Activated CD4-positive, CD25-positive, alpha-beta regulatory T cell treated with anti-CD3 and anti-CD28 coated beads, Interleukin-2, amount 50 U/mL, for 24 hours (primary cell): ENCODE measurements at regions not wholly inside any gene's neighbourhood (a gene's known extent, or its start where the extent isn't known, plus 50 kb on each side); places are given as distances from the start of the nearest gene placed in this dataset.
"Not testable (repeated sequence)": the region's sequence is repeated elsewhere in the genome, so short reads cannot be mapped to it uniquely, and the experiment has no call there.

Source experiments
- ATAC-seq, 2 donors: fragments of 150-1000 bp; cut with Tn5 transposase; one replicate each; pipeline ENCODE4 v1.10.0; 2021; ENCODE audit warnings: mild to moderate bottlenecking in 1 of 2, moderate library complexity in 1 of 2

- no peak for ATAC-seq
Observed at GRCh38 chr6:22157233-22157632, 139.6 kb downstream of the PRL start.

- ATAC-seq: no peak
Observed at GRCh38 chr6:22164236-22164635, 132.6 kb downstream of the PRL start.

- ATAC-seq: not testable (repeated sequence)
Observed at GRCh38 chr6:22171006-22171405, 125.8 kb downstream of the PRL start.

- not testable (repeated sequence) for ATAC-seq
Observed at GRCh38 chr6:22171885-22172284, 125.0 kb downstream of the PRL start.

GRCh38 chr6:22173311-22173710 lies 123.5 kb downstream of the PRL start:
- no peak for ATAC-seq

GRCh38 chr6:22180250-22180649 lies 116.6 kb downstream of the PRL start:
- not testable (repeated sequence) for ATAC-seq

- ATAC-seq: no peak
Observed at GRCh38 chr6:22184371-22184770, 112.5 kb downstream of the PRL start.

- ATAC-seq: no peak
Observed at GRCh38 chr6:22189946-22190345, 106.9 kb downstream of the PRL start.

- ATAC-seq: no peak
Observed at GRCh38 chr6:22194188-22194921, 102.5 kb downstream of the PRL start.

- ATAC-seq: no peak
Observed at GRCh38 chr6:22199771-22200170, 97.1 kb downstream of the PRL start.

- no peak for ATAC-seq
Observed at GRCh38 chr6:22204153-22204552, 92.7 kb downstream of the PRL start.

GRCh38 chr6:22205266-22205665 lies 91.6 kb downstream of the PRL start:
- ATAC-seq: no peak

GRCh38 chr6:22206106-22206505 lies 90.7 kb downstream of the PRL start:
- no peak for ATAC-seq

GRCh38 chr6:22208026-22208425 lies 88.8 kb downstream of the PRL start:
- ATAC-seq: no peak

GRCh38 chr6:22214314-22214713 lies 82.5 kb downstream of the PRL start:
- ATAC-seq: no peak

GRCh38 chr6:22215474-22215873 lies 81.4 kb downstream of the PRL start:
- ATAC-seq: not testable (repeated sequence)

GRCh38 chr6:22218410-22218809 lies 78.4 kb downstream of the PRL start:
- ATAC-seq: no peak

- no peak for ATAC-seq
Observed at GRCh38 chr6:22219925-22220324, 76.9 kb downstream of the PRL start.

GRCh38 chr6:22221211-22221610 lies 75.6 kb downstream of the PRL start:
- ATAC-seq: no peak

- ATAC-seq: no peak
Observed at GRCh38 chr6:22221630-22222029, 75.2 kb downstream of the PRL start.

- ATAC-seq: no peak
Observed at GRCh38 chr6:22222469-22222868, 74.4 kb downstream of the PRL start.

- no peak for ATAC-seq
Observed at GRCh38 chr6:22227824-22228610, 68.8 kb downstream of the PRL start.

GRCh38 chr6:22231050-22231449 lies 65.8 kb downstream of the PRL start:
- ATAC-seq: no peak

- ATAC-seq: no peak
Observed at GRCh38 chr6:22231616-22232015, 65.2 kb downstream of the PRL start.
